GM23338 (cell line): ENCODE measurements at regions not wholly inside any gene's neighbourhood (a gene's known extent, or its start where the extent isn't known, plus 50 kb on each side); places are given as distances from the start of the nearest gene placed in this dataset.

Source experiments
- CREB1 ChIP-seq: fragments of 250-450 bp; sonication (Bioruptor Pico); IDR thresholded peaks from 2 replicates; pipeline ENCODE4 v1.5.0; 2020; ENCODE audit warnings: low read depth, mild to moderate bottlenecking, moderate library complexity
- CTCF ChIP-seq, 2 experiments: fragments of 200-600 bp in 1 of 2; sonication (generic) in 1 of 2; conservative IDR thresholded peaks; 2 replicates each; pipeline versions ENCODE4 v1.5.1 to v1.6.1; 2016 to 2017; ENCODE audit warnings: antibody characterized with exemption in 2 of 2, low read depth in 2 of 2, mild to moderate bottlenecking in 2 of 2, moderate library complexity in 1 of 2
- ETS1 ChIP-seq: IDR thresholded peaks from 2 replicates; pipeline ENCODE4 v1.6.1; 2016; ENCODE audit warnings: antibody characterized with exemption
- EZH2 ChIP-seq: fragments of 200-600 bp; sonication (generic); IDR thresholded peaks from one replicate; pipeline ENCODE4 v1.8.0; 2017; ENCODE audit warnings: antibody characterized with exemption, mild to moderate bottlenecking, low read depth; ENCODE audit not compliant: unreplicated experiment
- EZH2phosphoT487 ChIP-seq: fragments of 200-600 bp; sonication (generic); IDR thresholded peaks from one replicate; pipeline ENCODE4 v1.8.1; 2018; ENCODE audit warnings: antibody characterized with exemption; ENCODE audit not compliant: unreplicated experiment
- JUNB ChIP-seq: IDR thresholded peaks from one replicate; pipeline ENCODE4 v1.6.1; 2016; ENCODE audit warnings: antibody characterized with exemption; ENCODE audit not compliant: unreplicated experiment
- NANOG ChIP-seq: IDR thresholded peaks from 2 replicates; pipeline ENCODE4 v1.6.1; 2016; ENCODE audit warnings: antibody characterized with exemption, borderline replicate concordance
- POLR2AphosphoS5 ChIP-seq: IDR thresholded peaks from 2 replicates; pipeline ENCODE4 v1.6.1; 2016; ENCODE audit warnings: antibody characterized with exemption, low read depth
- STAT1 ChIP-seq: IDR thresholded peaks from one replicate; pipeline ENCODE4 v1.6.1; 2016; ENCODE audit warnings: antibody characterized with exemption; ENCODE audit not compliant: unreplicated experiment
- ZNF114 ChIP-seq: fragments of 250-450 bp; sonication (Bioruptor Pico); IDR thresholded peaks from 2 replicates; pipeline ENCODE4 v1.5.0; 2020; ENCODE audit warnings: mild to moderate bottlenecking, moderate library complexity
- ZNF331 ChIP-seq: fragments of 250-450 bp; sonication (Bioruptor Pico); IDR thresholded peaks from 2 replicates; pipeline ENCODE4 v1.5.0; 2020; ENCODE audit warnings: low read depth, mild to moderate bottlenecking, moderate library complexity
- ZNF462 ChIP-seq: fragments of 250-450 bp; sonication (Bioruptor Pico); IDR thresholded peaks from 2 replicates; pipeline ENCODE4 v1.5.0; 2020; ENCODE audit warnings: mild to moderate bottlenecking, moderate library complexity
- TF ChIP-seq, protein P1 (sequence below): IDR thresholded peaks from one replicate; pipeline ENCODE4 v1.6.1; 2018; ENCODE audit warnings: antibody characterized with exemption; ENCODE audit not compliant: unreplicated experiment

GRCh38 chr14:99064262-99064954 lies 207.6 kb downstream of the BCL11B start:
- TF ChIP-seq ETS1, result no peak
- no peak for TF ChIP-seq CTCF (conservative IDR thresholded peaks at IDR 0.05; ENCODE audit: low read depth in 2 of 2)
- TF ChIP-seq NANOG, result no peak
- TF ChIP-seq EZH2phosphoT487, result no peak
- no peak for TF ChIP-seq JUNB
- TF ChIP-seq POLR2AphosphoS5, result no peak
- no peak for TF ChIP-seq EZH2
- TF ChIP-seq, protein P1, sequence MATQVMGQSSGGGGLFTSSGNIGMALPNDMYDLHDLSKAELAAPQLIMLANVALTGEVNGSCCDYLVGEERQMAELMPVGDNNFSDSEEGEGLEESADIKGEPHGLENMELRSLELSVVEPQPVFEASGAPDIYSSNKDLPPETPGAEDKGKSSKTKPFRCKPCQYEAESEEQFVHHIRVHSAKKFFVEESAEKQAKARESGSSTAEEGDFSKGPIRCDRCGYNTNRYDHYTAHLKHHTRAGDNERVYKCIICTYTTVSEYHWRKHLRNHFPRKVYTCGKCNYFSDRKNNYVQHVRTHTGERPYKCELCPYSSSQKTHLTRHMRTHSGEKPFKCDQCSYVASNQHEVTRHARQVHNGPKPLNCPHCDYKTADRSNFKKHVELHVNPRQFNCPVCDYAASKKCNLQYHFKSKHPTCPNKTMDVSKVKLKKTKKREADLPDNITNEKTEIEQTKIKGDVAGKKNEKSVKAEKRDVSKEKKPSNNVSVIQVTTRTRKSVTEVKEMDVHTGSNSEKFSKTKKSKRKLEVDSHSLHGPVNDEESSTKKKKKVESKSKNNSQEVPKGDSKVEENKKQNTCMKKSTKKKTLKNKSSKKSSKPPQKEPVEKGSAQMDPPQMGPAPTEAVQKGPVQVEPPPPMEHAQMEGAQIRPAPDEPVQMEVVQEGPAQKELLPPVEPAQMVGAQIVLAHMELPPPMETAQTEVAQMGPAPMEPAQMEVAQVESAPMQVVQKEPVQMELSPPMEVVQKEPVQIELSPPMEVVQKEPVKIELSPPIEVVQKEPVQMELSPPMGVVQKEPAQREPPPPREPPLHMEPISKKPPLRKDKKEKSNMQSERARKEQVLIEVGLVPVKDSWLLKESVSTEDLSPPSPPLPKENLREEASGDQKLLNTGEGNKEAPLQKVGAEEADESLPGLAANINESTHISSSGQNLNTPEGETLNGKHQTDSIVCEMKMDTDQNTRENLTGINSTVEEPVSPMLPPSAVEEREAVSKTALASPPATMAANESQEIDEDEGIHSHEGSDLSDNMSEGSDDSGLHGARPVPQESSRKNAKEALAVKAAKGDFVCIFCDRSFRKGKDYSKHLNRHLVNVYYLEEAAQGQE, result no peak
- TF ChIP-seq ZNF114, result no peak
- TF ChIP-seq CREB1, result no peak
- TF ChIP-seq ZNF331 (CRISPR knock-in tag), result no peak
- TF ChIP-seq ZNF462 (CRISPR knock-in tag), result no peak
- no peak for TF ChIP-seq STAT1
